ENCODE measurements at regions not wholly inside any gene's neighbourhood (a gene's known extent, or its start where the extent isn't known, plus 50 kb on each side); places are given as distances from the start of the nearest gene placed in this dataset.

GRCh38 chr11:128195057-128195751 is 392.2 kb downstream of the ETS1 start:
- Histone ChIP-seq H3K9me3 (ENCODE audit: low read length) (no peaks in the 10 kb centered on the region), H2AFZ (ENCODE audit: low read depth, low read length) (no peak overlapping the region), H4K20me1 (ENCODE audit: insufficient read depth) (no peaks in the 10 kb centered on the region), H3K36me3 (ENCODE audit: insufficient read depth, low read length) (no peaks in the 10 kb centered on the region), H3K4me2 (ENCODE audit: low read length) (no peak overlapping the region), H3F3A (ENCODE audit: insufficient read depth, low read length, poor library complexity, severe bottlenecking) (no peaks in the 10 kb centered on the region), H3K9ac (ENCODE audit: low read length) (no peak overlapping the region), H3K4me3 (ENCODE audit: low read length) (no peak overlapping the region), H3K79me2 (replicated peaks; ENCODE audit: insufficient read depth, low read length) (no peaks in the 10 kb centered on the region), H3K27me3 (ENCODE audit: insufficient read depth, low read depth, low read length) (no peaks in the 10 kb centered on the region), H3K27ac (ENCODE audit: low read length) (no peak overlapping the region), H3K9me2 (ENCODE audit: insufficient read depth, low read length) (no peaks in the 10 kb centered on the region)
- TF ChIP-seq MXI1 (conservative IDR thresholded peaks at IDR 0.05; ENCODE audit: poor library complexity, severe bottlenecking), result no peak
- TF ChIP-seq REST (IDR thresholded peaks at IDR 0.05; ENCODE audit: borderline replicate concordance), result no peak
- TF ChIP-seq, protein P1, sequence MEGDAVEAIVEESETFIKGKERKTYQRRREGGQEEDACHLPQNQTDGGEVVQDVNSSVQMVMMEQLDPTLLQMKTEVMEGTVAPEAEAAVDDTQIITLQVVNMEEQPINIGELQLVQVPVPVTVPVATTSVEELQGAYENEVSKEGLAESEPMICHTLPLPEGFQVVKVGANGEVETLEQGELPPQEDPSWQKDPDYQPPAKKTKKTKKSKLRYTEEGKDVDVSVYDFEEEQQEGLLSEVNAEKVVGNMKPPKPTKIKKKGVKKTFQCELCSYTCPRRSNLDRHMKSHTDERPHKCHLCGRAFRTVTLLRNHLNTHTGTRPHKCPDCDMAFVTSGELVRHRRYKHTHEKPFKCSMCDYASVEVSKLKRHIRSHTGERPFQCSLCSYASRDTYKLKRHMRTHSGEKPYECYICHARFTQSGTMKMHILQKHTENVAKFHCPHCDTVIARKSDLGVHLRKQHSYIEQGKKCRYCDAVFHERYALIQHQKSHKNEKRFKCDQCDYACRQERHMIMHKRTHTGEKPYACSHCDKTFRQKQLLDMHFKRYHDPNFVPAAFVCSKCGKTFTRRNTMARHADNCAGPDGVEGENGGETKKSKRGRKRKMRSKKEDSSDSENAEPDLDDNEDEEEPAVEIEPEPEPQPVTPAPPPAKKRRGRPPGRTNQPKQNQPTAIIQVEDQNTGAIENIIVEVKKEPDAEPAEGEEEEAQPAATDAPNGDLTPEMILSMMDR (IDR thresholded peaks at IDR 0.05; ENCODE audit: poor library complexity, severe bottlenecking), result no peak
- no peak for TF ChIP-seq POLR2AphosphoS5 (IDR thresholded peaks at IDR 0.05)

- TF ChIP-seq MXI1 (conservative IDR thresholded peaks at IDR 0.05; ENCODE audit: poor library complexity, severe bottlenecking), result no peak
- TF ChIP-seq, protein P1 (IDR thresholded peaks at IDR 0.05; ENCODE audit: poor library complexity, severe bottlenecking), result no peak
- no peak for TF ChIP-seq EP300 (conservative IDR thresholded peaks at IDR 0.05; ENCODE audit: poor library complexity, severe bottlenecking)
- no peak for TF ChIP-seq EZH2 (IDR thresholded peaks at IDR 0.05; ENCODE audit: borderline replicate concordance, insufficient read depth, low read length, poor library complexity, severe bottlenecking)
- TF ChIP-seq TAF1 (IDR thresholded peaks at IDR 0.05; ENCODE audit: low read depth), result no peak
- no peak for TF ChIP-seq RAD21 (conservative IDR thresholded peaks at IDR 0.05)
- no peak for TF ChIP-seq POLR2AphosphoS5 (IDR thresholded peaks at IDR 0.05)
- TF ChIP-seq SMC3 (conservative IDR thresholded peaks at IDR 0.05; ENCODE audit: poor library complexity), result no peak
- no peak for TF ChIP-seq REST (IDR thresholded peaks at IDR 0.05; ENCODE audit: borderline replicate concordance)
- no peak overlapping the region for H3K4me3 ChIP-seq (ENCODE audit: low read length)
- H3K79me2 ChIP-seq (replicated peaks; ENCODE audit: insufficient read depth, low read length), result no peaks in the 10 kb centered on the region
- H2AFZ ChIP-seq (ENCODE audit: low read depth, low read length), result no peak overlapping the region
- H3K4me2 ChIP-seq (ENCODE audit: low read length), result no peak overlapping the region
- H4K20me1 ChIP-seq (ENCODE audit: insufficient read depth), result no peaks in the 10 kb centered on the region
- H3K27me3 ChIP-seq (ENCODE audit: insufficient read depth, low read depth, low read length), result no peaks in the 10 kb centered on the region
- H3K36me3 ChIP-seq (ENCODE audit: insufficient read depth, low read length), result no peaks in the 10 kb centered on the region
- no peak overlapping the region for H3K27ac ChIP-seq (ENCODE audit: low read length)
- no peaks in the 10 kb centered on the region for H3F3A ChIP-seq (ENCODE audit: insufficient read depth, low read length, poor library complexity, severe bottlenecking)
- no peaks in the 10 kb centered on the region for H3K9me3 ChIP-seq (ENCODE audit: low read length)
- H3K9ac ChIP-seq (ENCODE audit: low read length), result no peak overlapping the region
- no peaks in the 10 kb centered on the region for H3K9me2 ChIP-seq (ENCODE audit: insufficient read depth, low read length)
These were observed 393.1 kb downstream of the ETS1 start for GRCh38 chr11:128194216-128194615.
